Activated naive CD4-positive, alpha-beta T cell treated with anti-CD3 and anti-CD28 coated beads for 36 hours (primary cell): ENCODE measurements at regions not wholly inside any gene's neighbourhood (a gene's known extent, or its start where the extent isn't known, plus 50 kb on each side); places are given as distances from the start of the nearest gene placed in this dataset.

Experiments used
- CTCF ChIA-PET: fragments of 350-600 bp; sonication (Branson Sonifier 250); formaldehyde crosslinking; loops from one replicate; lab custom pipeline; 2021; ENCODE audit warnings: antibody characterized with exemption; lab: Charles Lee
- DNase-seq: peaks from one replicate; pipeline ENCODE4 v3.0.0-alpha.2; 2020
- H3K27ac Mint-ChIP-seq: one replicate; pipeline ENCODE4 v1.8.0; 2021; ENCODE audit warnings: mild to moderate bottlenecking, mixed read lengths
- H3K27me3 Mint-ChIP-seq: one replicate; pipeline ENCODE4 v1.8.0; 2021; ENCODE audit warnings: low read depth, mixed read lengths
- H3K36me3 Mint-ChIP-seq: one replicate; pipeline ENCODE4 v1.8.0; 2021; ENCODE audit warnings: low read depth, mixed read lengths
- H3K4me1 Mint-ChIP-seq: one replicate; pipeline ENCODE4 v1.8.0; 2021; ENCODE audit warnings: low read depth, mixed read lengths
- H3K4me3 Mint-ChIP-seq: one replicate; pipeline ENCODE4 v1.8.0; 2021; ENCODE audit warnings: mild to moderate bottlenecking, moderate library complexity, mixed read lengths
- H3K9me3 Mint-ChIP-seq: one replicate; pipeline ENCODE4 v1.8.0; 2021; ENCODE audit warnings: mixed read lengths
- intact Hi-C: fragments of 100-400 bp; cut with micrococcal nuclease; formaldehyde crosslinking; loops from one replicate; pipeline ENCODE4 v1.15.1; 2023

- H3K27me3 Mint-ChIP-seq: peaks cover 13% of the 10 kb centered on the region
- H3K36me3 Mint-ChIP-seq: no peaks in the 10 kb centered on the region
- H3K9me3 Mint-ChIP-seq: no peaks in the 10 kb centered on the region
- DNase-seq: no peak
- CTCF ChIA-PET: interaction anchor here (0.7 kb wide), 1 partner anchor 19 kb away, joined by 3 read pairs; no protein-coding TSS in a partner anchor
- intact Hi-C loops: loop anchor here (1.0 to 2.0 kb wide), 3 partner anchors 64 to 245 kb away; partner anchors contain the start of gene DAPP1
- no peak overlapping the region for H3K4me3 Mint-ChIP-seq
- no peak overlapping the region for H3K27ac Mint-ChIP-seq
- H3K4me1 Mint-ChIP-seq: no peaks in the 10 kb centered on the region
Observed at GRCh38 chr4:100061835-100062234, 111.8 kb upstream of the H2AZ1 start.

- no peaks in the 10 kb centered on the region for H3K9me3 Mint-ChIP-seq
- intact Hi-C loops: no loop called here
- CTCF ChIA-PET: interaction anchor here (0.7 to 1.5 kb wide), 3 partner anchors 19 to 252 kb away, joined by 3 to 4 read pairs (median 3); no protein-coding TSS in a partner anchor
- no peak for DNase-seq
- no peak overlapping the region for H3K4me3 Mint-ChIP-seq
- H3K4me1 Mint-ChIP-seq: no peaks in the 10 kb centered on the region
- H3K36me3 Mint-ChIP-seq: no peaks in the 10 kb centered on the region
- H3K27ac Mint-ChIP-seq: no peak overlapping the region
- peaks cover 10% of the 10 kb centered on the region for H3K27me3 Mint-ChIP-seq
Observed at GRCh38 chr4:100060765-100061416, 110.8 kb upstream of the H2AZ1 start.

GRCh38 chr4:100059467-100059866, 109.4 kb upstream of the H2AZ1 start:
- Mint-ChIP-seq H3K4me3 (no peak overlapping the region), H3K27ac (no peak overlapping the region), H3K27me3 (peaks cover 12% of the 10 kb centered on the region), H3K36me3 (no peaks in the 10 kb centered on the region), H3K4me1 (no peaks in the 10 kb centered on the region), H3K9me3 (no peaks in the 10 kb centered on the region)
- CTCF ChIA-PET: no interaction called here
- intact Hi-C loops: no loop called here
- DNase-seq: no peak

- CTCF ChIA-PET: interaction anchor here (0.5 kb wide), 1 partner anchor 58 kb away, joined by 4 read pairs; no protein-coding TSS in a partner anchor
- no peaks in the 10 kb centered on the region for H3K36me3 Mint-ChIP-seq
- intact Hi-C loops: no loop called here
Observed at GRCh38 chr4:100056701-100057100, 106.6 kb upstream of the H2AZ1 start.

GRCh38 chr4:100054071-100054470, 104.0 kb upstream of the H2AZ1 start:
- intact Hi-C loops: no loop called here
- CTCF ChIA-PET: no interaction called here

More at GRCh38 chr4:100056701-100057100, 106.6 kb upstream of the H2AZ1 start:
- no peak for DNase-seq
- peaks cover 9% of the 10 kb centered on the region for H3K27me3 Mint-ChIP-seq
- H3K4me3 Mint-ChIP-seq: no peak overlapping the region
- H3K4me1 Mint-ChIP-seq: no peaks in the 10 kb centered on the region
- H3K27ac Mint-ChIP-seq: no peak overlapping the region
- no peaks in the 10 kb centered on the region for H3K9me3 Mint-ChIP-seq

GRCh38 chr4:100049872-100050271, 99.8 kb upstream of the H2AZ1 start:
- no peak overlapping the region for H3K4me3 Mint-ChIP-seq
- no peaks in the 10 kb centered on the region for H3K4me1 Mint-ChIP-seq
- no peak overlapping the region for H3K27ac Mint-ChIP-seq
- H3K9me3 Mint-ChIP-seq: no peaks in the 10 kb centered on the region
- no peak for DNase-seq
- CTCF ChIA-PET: interaction anchor here (1.1 kb wide), 1 partner anchor 52 kb away, joined by 3 read pairs; no protein-coding TSS in a partner anchor
- intact Hi-C loops: no loop called here
- peaks cover 16% of the 10 kb centered on the region for H3K27me3 Mint-ChIP-seq
- no peaks in the 10 kb centered on the region for H3K36me3 Mint-ChIP-seq

More at GRCh38 chr4:100054071-100054470, 104.0 kb upstream of the H2AZ1 start:
- DNase-seq: no peak
- H3K27me3 Mint-ChIP-seq: peaks cover 21% of the 10 kb centered on the region
- no peak overlapping the region for H3K4me3 Mint-ChIP-seq
- H3K9me3 Mint-ChIP-seq: no peaks in the 10 kb centered on the region
- no peak overlapping the region for H3K27ac Mint-ChIP-seq
- no peaks in the 10 kb centered on the region for H3K36me3 Mint-ChIP-seq
- no peaks in the 10 kb centered on the region for H3K4me1 Mint-ChIP-seq

GRCh38 chr4:100042711-100043110, 92.6 kb upstream of the H2AZ1 start:
- intact Hi-C loops: no loop called here
- Mint-ChIP-seq H3K4me1 (no peaks in the 10 kb centered on the region), H3K27ac (no peak overlapping the region), H3K4me3 (no peak overlapping the region), H3K36me3 (no peaks in the 10 kb centered on the region), H3K27me3 (no peaks in the 10 kb centered on the region), H3K9me3 (no peaks in the 10 kb centered on the region)
- CTCF ChIA-PET: no interaction called here
- DNase-seq: no peak

- no peak overlapping the region for H3K27ac Mint-ChIP-seq
- H3K36me3 Mint-ChIP-seq: no peaks in the 10 kb centered on the region
- no peaks in the 10 kb centered on the region for H3K27me3 Mint-ChIP-seq
- no peaks in the 10 kb centered on the region for H3K9me3 Mint-ChIP-seq
- no peak overlapping the region for H3K4me3 Mint-ChIP-seq
- intact Hi-C loops: no loop called here
- H3K4me1 Mint-ChIP-seq: no peaks in the 10 kb centered on the region
- DNase-seq: no peak
- CTCF ChIA-PET: no interaction called here
Observed at GRCh38 chr4:100042235-100042634, 92.2 kb upstream of the H2AZ1 start.

GRCh38 chr4:100041646-100042045, 91.6 kb upstream of the H2AZ1 start:
- DNase-seq: no peak
- Mint-ChIP-seq H3K27ac (no peak overlapping the region), H3K4me1 (no peaks in the 10 kb centered on the region), H3K27me3 (peaks cover 3% of the 10 kb centered on the region), H3K4me3 (no peak overlapping the region), H3K9me3 (no peaks in the 10 kb centered on the region), H3K36me3 (no peaks in the 10 kb centered on the region)
- intact Hi-C loops: no loop called here
- CTCF ChIA-PET: no interaction called here

- CTCF ChIA-PET: no interaction called here
- Mint-ChIP-seq H3K36me3 (no peaks in the 10 kb centered on the region), H3K4me1 (no peaks in the 10 kb centered on the region), H3K27me3 (peaks cover 7% of the 10 kb centered on the region), H3K9me3 (peaks cover 4% of the 10 kb centered on the region), H3K27ac (no peak overlapping the region), H3K4me3 (no peak overlapping the region)
- no peak for DNase-seq
- intact Hi-C loops: no loop called here
Observed at GRCh38 chr4:100034023-100034664, 84.1 kb upstream of the H2AZ1 start.

GRCh38 chr4:100026066-100026465, 76.0 kb upstream of the H2AZ1 start:
- peaks cover 5% of the 10 kb centered on the region for H3K27me3 Mint-ChIP-seq

GRCh38 chr4:100023800-100024199, 73.7 kb upstream of the H2AZ1 start:
- Mint-ChIP-seq H3K27ac (no peak overlapping the region), H3K36me3 (no peaks in the 10 kb centered on the region), H3K27me3 (peaks cover 5% of the 10 kb centered on the region), H3K9me3 (no peaks in the 10 kb centered on the region), H3K4me1 (no peaks in the 10 kb centered on the region), H3K4me3 (no peak overlapping the region)
- CTCF ChIA-PET: no interaction called here
- DNase-seq: no peak
- intact Hi-C loops: no loop called here

More at GRCh38 chr4:100026066-100026465, 76.0 kb upstream of the H2AZ1 start:
- DNase-seq: no peak
- intact Hi-C loops: no loop called here
- Mint-ChIP-seq H3K36me3 (no peaks in the 10 kb centered on the region), H3K27ac (no peak overlapping the region), H3K9me3 (no peaks in the 10 kb centered on the region), H3K4me3 (no peak overlapping the region), H3K4me1 (no peaks in the 10 kb centered on the region)
- CTCF ChIA-PET: interaction anchor here (0.6 to 0.7 kb wide), 2 partner anchors 521 to 970 kb away, joined by 4 read pairs; no protein-coding TSS in a partner anchor
